A549 (cell line): ENCODE measurements at regions not wholly inside any gene's neighbourhood (a gene's known extent, or its start where the extent isn't known, plus 50 kb on each side); places are given as distances from the start of the nearest gene placed in this dataset.

Experiments used
- ATAC-seq, 2 experiments: fragments of 200-7000 bp in 1 of 2; fragments of >200 bp in 1 of 2; cut with Nextera tagmentation in 1 of 2; cut with Tn5 transposase in 1 of 2; 3 replicates each; pipeline versions ENCODE4 v1.8.0 to v1.9.1; 2018 to 2020; ENCODE audit warnings: mild to moderate bottlenecking in 1 of 2, moderate library complexity in 1 of 2
- CTCF ChIA-PET: fragments of 300-600 bp; sonication (Branson Sonifier 250); formaldehyde crosslinking; extraction: SDS; loops from one replicate; lab custom pipeline; 2021; ENCODE audit warnings: antibody characterized with exemption, inconsistent platforms; lab: Yijun Ruan, JAX
- POLR2A ChIA-PET: fragments of 350-600 bp; formaldehyde crosslinking; extraction: SDS; loops from one replicate; lab custom pipeline; 2021; ENCODE audit warnings: antibody characterized with exemption, inconsistent platforms; lab: Yijun Ruan, JAX
- DNase-seq, 2 experiments: peaks; one replicate each; pipeline versions ENCODE4 v3.0.0 to v3.0.0-alpha.2; 2011 to 2016; ENCODE audit warnings: low read depth in 1 of 2, low spot score in 1 of 2
- FAIRE-seq: peaks from 2 replicates; lab custom pipeline; 2011; peaks lifted over from hg19 to GRCh38; lab: Jason Lieb, UNC
- H3K27ac ChIP-seq, 2 experiments: fragments of >200 bp; sonication (Bioruptor Twin); formaldehyde crosslinking; 3 replicates each; pipeline ENCODE4 v1.5.1; 2016 to 2017
- H3K4me1 ChIP-seq: fragments of >200 bp; sonication (Bioruptor Twin); formaldehyde crosslinking; 3 replicates; pipeline ENCODE4 v1.6.1; 2016
- H3K4me2 ChIP-seq: fragments of >200 bp; sonication (Bioruptor Twin); formaldehyde crosslinking; 3 replicates; pipeline ENCODE4 v1.6.1; 2016
- H3K4me3 ChIP-seq: fragments of >200 bp; sonication (Bioruptor Twin); formaldehyde crosslinking; 3 replicates; pipeline ENCODE4 v1.5.1; 2016
- H3K9me3 ChIP-seq: fragments of >200 bp; sonication (Bioruptor Twin); formaldehyde crosslinking; 3 replicates; pipeline ENCODE4 v1.6.1; 2016
- BHLHE40 ChIP-seq: IDR thresholded peaks from 2 replicates; pipeline ENCODE4 v1.6.1; 2012; ENCODE audit warnings: low read depth, low read length, inconsistent platforms
- CBX2 ChIP-seq: fragments of 200-600 bp; sonication (generic); IDR thresholded peaks from 2 replicates; pipeline ENCODE4 v1.6.1; 2016; ENCODE audit warnings: low read depth, mild to moderate bottlenecking, borderline replicate concordance
- CHD2 ChIP-seq: fragments of 150-350 bp; IDR thresholded peaks from 2 replicates; pipeline ENCODE4 v1.6.1; 2014; ENCODE audit warnings: low read length; ENCODE audit not compliant: partially characterized antibody
- CHD4 ChIP-seq: fragments of 200-600 bp; sonication (generic); IDR thresholded peaks from 2 replicates; pipeline ENCODE4 v1.6.1; 2016; ENCODE audit warnings: antibody characterized with exemption, mild to moderate bottlenecking, borderline replicate concordance
- EHF ChIP-seq: fragments of 250-450 bp; sonication (Bioruptor Pico); IDR thresholded peaks from 2 replicates; pipeline ENCODE4 v1.5.0; 2020; ENCODE audit warnings: mild to moderate bottlenecking
- EP300 ChIP-seq, 2 experiments: fragments of >200 bp; sonication (Bioruptor Twin); formaldehyde crosslinking; IDR thresholded peaks; 2 replicates in 1 of 2; 3 replicates in 1 of 2; pipeline ENCODE4 v1.6.1; 2016 to 2017
- FOSB ChIP-seq: fragments of 250-450 bp; sonication (Bioruptor Pico); IDR thresholded peaks from 2 replicates; pipeline ENCODE4 v1.5.0; 2020; ENCODE audit warnings: mild to moderate bottlenecking, moderate library complexity
- FOXS1 ChIP-seq: fragments of 250-450 bp; sonication (Bioruptor Pico); IDR thresholded peaks from 2 replicates; pipeline ENCODE4 v1.5.0; 2020; ENCODE audit warnings: mild to moderate bottlenecking, moderate library complexity
- HOXA7 ChIP-seq: fragments of 250-450 bp; sonication (Bioruptor Pico); IDR thresholded peaks from 2 replicates; pipeline ENCODE4 v1.5.0; 2020; ENCODE audit warnings: mild to moderate bottlenecking, moderate library complexity
- HOXB13 ChIP-seq: fragments of 250-450 bp; sonication (Bioruptor Pico); IDR thresholded peaks from 2 replicates; pipeline ENCODE4 v1.5.0; 2020; ENCODE audit warnings: low read depth, mild to moderate bottlenecking, moderate library complexity
- KDM5A ChIP-seq: fragments of 200-600 bp; sonication (generic); IDR thresholded peaks from 2 replicates; pipeline ENCODE4 v1.6.1; 2016; ENCODE audit warnings: antibody characterized with exemption, mild to moderate bottlenecking
- MYC ChIP-seq: IDR thresholded peaks from 2 replicates; pipeline ENCODE4 v1.6.1; 2012; ENCODE audit warnings: mild to moderate bottlenecking, inconsistent platforms, low read length, improper control_type of control experiment, borderline replicate concordance
- NFE2L2 ChIP-seq: fragments of 150-350 bp; conservative IDR thresholded peaks from 2 replicates; pipeline ENCODE4 v1.6.1; 2014; ENCODE audit warnings: low read length
- POLR2A ChIP-seq: IDR thresholded peaks from 2 replicates; pipeline ENCODE4 v1.6.1; 2012; ENCODE audit warnings: mild to moderate bottlenecking, low read length
- RCOR1 ChIP-seq: fragments of 150-350 bp; IDR thresholded peaks from 2 replicates; pipeline ENCODE4 v1.6.1; 2014; ENCODE audit warnings: antibody characterized with exemption, low read length, low read depth
- RFX5 ChIP-seq: fragments of 450-650 bp; IDR thresholded peaks from 2 replicates; pipeline ENCODE4 v1.7.1; 2014; ENCODE audit warnings: antibody characterized with exemption, mild to moderate bottlenecking, moderate library complexity
- SMC3 ChIP-seq: fragments of >200 bp; sonication (Bioruptor Twin); formaldehyde crosslinking; IDR thresholded peaks from 3 replicates; pipeline ENCODE4 v1.6.1; 2018; ENCODE audit warnings: inconsistent platforms
- WGBS: methylation state at CpG from one replicate; pipeline ENCODE4 v1.1.6; 2017; ENCODE audit errors: missing lambda C conversion rate; 5-methylcytosine and 5-hydroxymethylcytosine counted together
- TF ChIP-seq, protein P1 (sequence below): fragments of >200 bp; sonication (Bioruptor Twin); formaldehyde crosslinking; IDR thresholded peaks from 2 replicates; pipeline ENCODE4 v1.6.1; 2016
- TF ChIP-seq, protein P2 (sequence below): fragments of 250-450 bp; sonication (Bioruptor Pico); IDR thresholded peaks from 2 replicates; pipeline ENCODE4 v1.5.0; 2021; ENCODE audit warnings: mild to moderate bottlenecking, moderate library complexity, borderline replicate concordance
- TF ChIP-seq, protein P3 (sequence below): fragments of >200 bp; sonication (Bioruptor Twin); formaldehyde crosslinking; IDR thresholded peaks from 3 replicates; pipeline ENCODE4 v1.6.1; 2016
- TF ChIP-seq, protein P4 (sequence below): fragments of 450-650 bp; IDR thresholded peaks from 2 replicates; pipeline ENCODE4 v1.6.1; 2014; ENCODE audit warnings: antibody characterized with exemption

DNA sequence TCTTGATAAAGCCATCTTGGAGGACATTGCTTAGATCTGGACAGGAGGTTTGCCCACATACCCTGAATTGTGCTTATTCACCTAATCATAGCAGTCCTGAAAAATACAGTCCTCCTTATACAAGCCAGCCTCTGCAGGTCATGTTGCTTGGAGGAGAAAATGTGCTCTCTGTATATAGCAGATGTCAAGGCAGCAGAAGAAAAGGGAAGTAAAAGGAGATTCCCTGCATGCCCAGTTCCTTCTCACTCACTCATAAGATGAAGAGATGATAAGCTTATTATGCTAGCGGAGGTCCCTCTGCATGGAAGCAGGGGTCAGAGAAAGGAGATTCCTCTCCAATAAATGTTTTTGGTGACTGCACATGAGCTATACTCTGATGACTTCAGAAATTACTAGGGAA, 458.8 kb upstream of the ZMIZ1 start:
- Histone ChIP-seq H3K4me3 (no peak overlapping the region), H3K4me1 (no peaks in the 10 kb centered on the region), H3K4me2 (no peak overlapping the region), H3K9me3 (peaks cover 11% of the 10 kb centered on the region), H3K27ac (no peak overlapping the region)
- ChIA-PET CTCF (interaction anchor here (1.8 kb wide), 1 partner anchor 15 kb away, joined by 5 read pairs; no protein-coding TSS in a partner anchor), POLR2A (no interaction called here)
- DNase-seq = no peak
- TF ChIP-seq NFE2L2 = no peak
- ATAC-seq = no peak
- WGBS = 93% methylated on average over 1 of the region's 1 CpG
- no peak for FAIRE-seq

DNA sequence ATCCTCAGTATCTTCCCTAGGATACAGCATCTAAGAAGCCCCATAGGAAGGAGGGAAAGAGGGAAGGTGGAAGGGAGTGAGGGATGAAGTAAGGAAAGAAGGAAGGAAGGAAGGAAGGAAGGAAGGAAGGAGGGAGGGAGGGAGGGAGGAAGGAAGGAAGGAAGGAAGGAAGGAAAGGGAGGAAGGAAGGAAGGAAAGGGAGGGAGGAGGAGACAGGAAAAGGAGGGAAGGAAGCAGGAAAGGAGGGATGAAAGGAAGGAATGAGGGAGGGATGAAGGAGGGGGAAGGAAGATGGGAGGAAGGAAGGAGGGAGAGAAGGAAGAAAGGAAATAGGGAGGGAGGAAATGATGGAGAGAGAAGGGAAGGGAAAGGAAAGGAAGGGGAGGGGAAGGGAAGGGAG, 455.6 kb upstream of the ZMIZ1 start:
- ATAC-seq = no peak
- Histone ChIP-seq H3K4me3 (no peak overlapping the region), H3K9me3 (peaks cover 11% of the 10 kb centered on the region), H3K4me2 (no peak overlapping the region), H3K4me1 (no peaks in the 10 kb centered on the region), H3K27ac (no peak overlapping the region)
- TF ChIP-seq FOSB = no peak
- FAIRE-seq = no peak
- no peak for DNase-seq
- CTCF ChIA-PET = interaction anchor here (1.5 kb wide), 1 partner anchor 10 kb away, joined by 3 read pairs; no protein-coding TSS in a partner anchor
- POLR2A ChIA-PET = no interaction called here

DNA sequence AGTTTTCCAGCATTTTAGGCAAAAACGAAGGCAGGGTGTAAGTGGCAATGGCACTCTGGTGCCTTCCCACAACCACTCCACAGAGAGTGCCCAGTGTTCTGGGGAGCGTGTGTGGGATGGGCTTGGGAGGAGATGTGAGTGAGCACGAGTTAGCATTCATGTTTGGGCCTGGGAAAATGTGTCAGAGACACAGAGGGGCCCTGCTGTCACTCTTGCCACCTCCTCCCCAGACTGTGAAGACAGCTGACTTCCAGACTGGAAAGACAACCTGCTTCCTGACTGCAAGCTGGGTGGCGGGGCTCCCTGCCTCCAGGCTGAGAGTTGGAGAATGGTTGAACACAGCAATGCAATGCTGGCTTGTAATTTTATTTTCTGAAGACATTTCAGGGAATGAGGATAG, 454.5 kb upstream of the ZMIZ1 start:
- FAIRE-seq = no peak
- WGBS = 36% methylated on average over 4 of the region's 4 CpGs

DNA sequence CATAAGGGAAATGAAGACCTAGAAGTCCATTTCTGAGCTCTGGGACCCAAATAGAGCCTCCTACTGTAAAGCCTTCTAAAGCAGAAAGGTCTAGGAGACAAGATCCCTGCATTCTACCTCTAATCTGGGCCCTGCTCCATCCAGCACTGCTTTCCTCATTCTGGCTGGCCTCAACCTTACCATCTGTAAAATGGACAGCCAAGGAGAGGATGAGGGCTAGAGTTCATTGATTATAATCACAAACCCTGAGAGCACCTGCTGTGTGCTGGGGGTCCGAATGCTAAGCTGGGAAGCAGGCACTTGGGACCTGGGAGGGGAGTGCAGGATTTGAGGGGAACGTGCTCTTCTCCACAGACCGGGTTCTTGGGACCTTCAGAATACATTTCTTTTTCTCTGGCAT, 454.0 kb upstream of the ZMIZ1 start:
- no peaks in the 10 kb centered on the region for H3K4me1 ChIP-seq
- H3K27ac ChIP-seq = no peak overlapping the region
- no peak overlapping the region for H3K4me3 ChIP-seq
- DNase-seq (no peak), ATAC-seq (no peak), FAIRE-seq (no peak)
- H3K9me3 ChIP-seq = no peaks in the 10 kb centered on the region
- CTCF ChIA-PET = interaction anchor here (1.6 to 2.9 kb wide), 2 partner anchors 10 to 567 kb away, joined by 4 to 14 read pairs; no protein-coding TSS in a partner anchor
- no peak for TF ChIP-seq MYC
- no peak for TF ChIP-seq KDM5A
- no peak for TF ChIP-seq EP300 (IDR thresholded peaks at IDR 0.05)
- TF ChIP-seq RCOR1 = no peak
- TF ChIP-seq BHLHE40 = no peak
- TF ChIP-seq FOXS1 (CRISPR knock-in tag) = no peak
- WGBS = 63% methylated on average over 3 of the region's 3 CpGs
- POLR2A ChIA-PET = no interaction called here
- H3K4me2 ChIP-seq = no peak overlapping the region

More for the DNA sequence above, 454.5 kb upstream of the ZMIZ1 start:
- H3K4me3 ChIP-seq = no peak overlapping the region
- POLR2A ChIA-PET = no interaction called here
- no peak overlapping the region for H3K4me2 ChIP-seq
- ATAC-seq (no peak), DNase-seq (no peak)
- H3K9me3 ChIP-seq = peaks cover 3% of the 10 kb centered on the region; the same call in 2 of the 3 replicates
- H3K4me1 ChIP-seq = no peaks in the 10 kb centered on the region
- H3K27ac ChIP-seq = no peak overlapping the region
- CTCF ChIA-PET = interaction anchor here (1.6 kb wide), 1 partner anchor 567 kb away, joined by 4 read pairs; no protein-coding TSS in a partner anchor
- TF ChIP-seq CBX2 (no peak), CHD4 (no peak), HOXA7 (CRISPR knock-in tag) (no peak), EHF (no peak)
- TF ChIP-seq, protein P1, sequence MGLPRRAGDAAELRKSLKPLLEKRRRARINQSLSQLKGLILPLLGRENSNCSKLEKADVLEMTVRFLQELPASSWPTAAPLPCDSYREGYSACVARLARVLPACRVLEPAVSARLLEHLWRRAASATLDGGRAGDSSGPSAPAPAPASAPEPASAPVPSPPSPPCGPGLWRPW = no peak
- TF ChIP-seq, protein P2, sequence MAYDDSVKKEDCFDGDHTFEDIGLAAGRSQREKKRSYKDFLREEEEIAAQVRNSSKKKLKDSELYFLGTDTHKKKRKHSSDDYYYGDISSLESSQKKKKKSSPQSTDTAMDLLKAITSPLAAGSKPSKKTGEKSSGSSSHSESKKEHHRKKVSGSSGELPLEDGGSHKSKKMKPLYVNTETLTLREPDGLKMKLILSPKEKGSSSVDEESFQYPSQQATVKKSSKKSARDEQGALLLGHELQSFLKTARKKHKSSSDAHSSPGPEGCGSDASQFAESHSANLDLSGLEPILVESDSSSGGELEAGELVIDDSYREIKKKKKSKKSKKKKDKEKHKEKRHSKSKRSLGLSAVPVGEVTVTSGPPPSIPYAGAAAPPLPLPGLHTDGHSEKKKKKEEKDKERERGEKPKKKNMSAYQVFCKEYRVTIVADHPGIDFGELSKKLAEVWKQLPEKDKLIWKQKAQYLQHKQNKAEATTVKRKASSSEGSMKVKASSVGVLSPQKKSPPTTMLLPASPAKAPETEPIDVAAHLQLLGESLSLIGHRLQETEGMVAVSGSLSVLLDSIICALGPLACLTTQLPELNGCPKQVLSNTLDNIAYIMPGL (CRISPR knock-in tag) = no peak

DNA sequence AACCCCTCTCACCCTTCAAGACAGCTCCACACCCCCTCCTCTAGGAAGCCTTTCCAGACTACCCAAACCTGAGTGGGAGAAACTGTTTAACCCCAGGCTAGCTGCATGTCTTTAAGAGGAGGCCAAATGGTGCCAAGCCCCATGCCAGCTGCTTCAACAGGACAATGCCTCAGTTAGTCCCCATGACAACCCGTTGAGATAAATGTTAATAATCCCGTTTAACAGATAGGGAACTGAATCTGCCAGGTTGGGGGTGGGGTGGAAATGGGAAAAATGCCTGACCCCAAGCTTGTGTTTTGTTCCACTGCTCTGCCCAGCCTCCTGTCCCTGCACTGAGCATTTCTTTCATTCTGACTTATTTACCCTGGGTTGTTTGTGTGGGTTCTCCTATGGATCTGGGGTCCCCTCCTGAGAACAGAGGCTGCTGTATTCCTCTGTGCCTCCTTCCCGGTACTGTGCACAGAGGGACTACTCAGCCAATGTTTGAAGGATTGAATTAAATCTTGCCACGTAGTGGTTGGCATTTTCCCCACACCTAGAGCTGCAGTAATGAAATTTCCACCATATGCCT, 452.6 kb upstream of the ZMIZ1 start:
- FAIRE-seq (no peak), ATAC-seq (no peak), DNase-seq (no peak)
- 17% methylated on average over 4 of the region's 4 CpGs for WGBS
- TF ChIP-seq POLR2A (no peak), HOXB13 (CRISPR knock-in tag) (no peak), SMC3 (no peak), RFX5 (no peak), FOXS1 (CRISPR knock-in tag) (no peak), CHD2 (no peak), NFE2L2 (no peak)
- TF ChIP-seq, protein P3, sequence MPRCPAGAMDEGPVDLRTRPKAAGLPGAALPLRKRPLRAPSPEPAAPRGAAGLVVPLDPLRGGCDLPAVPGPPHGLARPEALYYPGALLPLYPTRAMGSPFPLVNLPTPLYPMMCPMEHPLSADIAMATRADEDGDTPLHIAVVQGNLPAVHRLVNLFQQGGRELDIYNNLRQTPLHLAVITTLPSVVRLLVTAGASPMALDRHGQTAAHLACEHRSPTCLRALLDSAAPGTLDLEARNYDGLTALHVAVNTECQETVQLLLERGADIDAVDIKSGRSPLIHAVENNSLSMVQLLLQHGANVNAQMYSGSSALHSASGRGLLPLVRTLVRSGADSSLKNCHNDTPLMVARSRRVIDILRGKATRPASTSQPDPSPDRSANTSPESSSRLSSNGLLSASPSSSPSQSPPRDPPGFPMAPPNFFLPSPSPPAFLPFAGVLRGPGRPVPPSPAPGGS = no peak
- TF ChIP-seq, protein P4, sequence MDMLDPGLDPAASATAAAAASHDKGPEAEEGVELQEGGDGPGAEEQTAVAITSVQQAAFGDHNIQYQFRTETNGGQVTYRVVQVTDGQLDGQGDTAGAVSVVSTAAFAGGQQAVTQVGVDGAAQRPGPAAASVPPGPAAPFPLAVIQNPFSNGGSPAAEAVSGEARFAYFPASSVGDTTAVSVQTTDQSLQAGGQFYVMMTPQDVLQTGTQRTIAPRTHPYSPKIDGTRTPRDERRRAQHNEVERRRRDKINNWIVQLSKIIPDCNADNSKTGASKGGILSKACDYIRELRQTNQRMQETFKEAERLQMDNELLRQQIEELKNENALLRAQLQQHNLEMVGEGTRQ = no peak
- Histone ChIP-seq H3K9me3 (no peaks in the 10 kb centered on the region), H3K4me1 (no peaks in the 10 kb centered on the region; the same call in 2 of the 3 replicates), H3K4me2 (no peak overlapping the region), H3K27ac (no peak overlapping the region), H3K4me3 (no peak overlapping the region)
- ChIA-PET CTCF (interaction anchor here (0.6 to 2.9 kb wide), 3 partner anchors 9 to 733 kb away, joined by 3 to 14 read pairs (median 5); no protein-coding TSS in a partner anchor), POLR2A (no interaction called here)
